ENCODE measurements at regions not wholly inside any gene's neighbourhood (a gene's known extent, or its start where the extent isn't known, plus 50 kb on each side); places are given as distances from the start of the nearest gene placed in this dataset.
A peak's percentile ranks its signal among the peaks of the same experiment; 100 is the strongest.
"Not testable (repeated sequence)": the region's sequence is repeated elsewhere in the genome, so short reads cannot be mapped to it uniquely, and the experiment has no call there.

DNA sequence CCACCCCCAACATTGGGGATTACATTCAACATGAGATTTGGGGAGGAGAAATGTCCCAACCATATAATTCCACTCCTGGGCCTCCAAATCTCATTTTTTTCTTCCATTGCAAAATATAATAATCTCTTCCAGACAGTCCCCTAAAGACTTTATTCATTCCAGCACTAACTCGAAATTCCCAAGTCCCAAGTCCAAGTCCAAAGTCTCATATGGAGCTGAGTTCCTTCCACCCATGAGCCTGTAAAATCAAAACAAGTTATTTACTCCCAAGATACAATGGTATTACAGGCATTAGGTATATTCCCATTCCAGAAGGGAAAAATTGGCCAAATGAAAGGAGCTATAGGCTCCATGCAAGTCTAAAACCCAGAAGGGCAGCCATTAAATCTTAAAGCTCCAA lies 56.7 kb downstream of the P2RY1 start:
- ATAC-seq (no peak), DNase-seq (no peak)
- H3K9me3 ChIP-seq (ENCODE audit: control insufficient read depth, low read length, poor library complexity, severe bottlenecking), result no peaks in the 10 kb centered on the region
- Mint-ChIP-seq H3K4me3 (no peak overlapping the region), H3K27ac (no peak overlapping the region), H3K36me3 (ENCODE audit: low read depth) (no peaks in the 10 kb centered on the region), H3K4me1 (no peaks in the 10 kb centered on the region), H3K27me3 (no peaks in the 10 kb centered on the region)

DNA sequence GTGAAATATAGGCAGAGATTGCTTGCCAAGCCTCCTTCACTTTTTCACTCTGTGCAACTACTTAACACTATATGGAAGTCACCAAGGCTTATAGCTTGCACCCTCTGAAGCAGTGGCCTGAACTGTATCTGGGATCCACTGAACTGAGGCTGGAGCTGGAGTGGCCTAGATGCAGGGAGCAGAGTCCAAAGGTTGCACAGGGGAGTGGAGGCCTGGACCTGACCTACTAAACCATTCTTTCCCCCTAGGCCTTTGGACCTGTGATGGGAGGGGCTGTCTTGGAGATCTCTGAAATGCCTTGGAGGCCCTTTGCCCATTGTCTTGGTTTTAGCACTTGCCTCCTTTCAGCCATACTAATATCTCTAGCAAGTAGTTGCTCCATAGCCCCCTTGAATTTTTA lies 57.5 kb downstream of the P2RY1 start:
- H3K9me3 ChIP-seq (ENCODE audit: control insufficient read depth, low read length, poor library complexity, severe bottlenecking), result no peaks in the 10 kb centered on the region
- H3K27ac Mint-ChIP-seq, result no peak overlapping the region
- H3K36me3 Mint-ChIP-seq (ENCODE audit: low read depth), result no peaks in the 10 kb centered on the region
- DNase-seq (no peak), ATAC-seq (no peak)
- no peaks in the 10 kb centered on the region for H3K4me1 Mint-ChIP-seq
- H3K27me3 Mint-ChIP-seq, result no peaks in the 10 kb centered on the region
- no peak overlapping the region for H3K4me3 Mint-ChIP-seq

DNA sequence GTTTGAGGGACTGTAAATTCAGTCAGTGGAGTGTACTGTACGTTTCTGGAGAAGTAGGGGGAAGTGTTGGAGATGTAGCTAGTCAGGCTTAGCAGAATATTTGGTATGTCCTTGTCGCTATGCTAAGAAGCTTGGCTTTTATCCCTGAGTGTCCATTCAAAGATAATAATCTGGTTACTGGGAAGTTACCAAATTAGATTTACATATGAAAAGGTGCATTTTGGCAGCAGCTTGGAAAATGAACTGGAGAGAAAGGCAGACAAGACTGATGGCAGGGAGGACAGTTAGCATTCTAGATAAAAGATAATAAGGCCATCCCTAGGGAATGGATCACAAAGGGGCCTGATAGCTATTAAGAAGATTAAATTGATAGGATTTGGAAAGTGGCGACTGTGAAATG lies 58.7 kb downstream of the P2RY1 start:
- Mint-ChIP-seq H3K27ac (no peak overlapping the region), H3K4me1 (no peaks in the 10 kb centered on the region), H3K4me3 (no peak overlapping the region), H3K27me3 (no peaks in the 10 kb centered on the region), H3K36me3 (ENCODE audit: low read depth) (no peaks in the 10 kb centered on the region)
- DNase-seq (no peak), ATAC-seq (no peak)
- no peaks in the 10 kb centered on the region for H3K9me3 ChIP-seq (ENCODE audit: control insufficient read depth, low read length, poor library complexity, severe bottlenecking)

DNA sequence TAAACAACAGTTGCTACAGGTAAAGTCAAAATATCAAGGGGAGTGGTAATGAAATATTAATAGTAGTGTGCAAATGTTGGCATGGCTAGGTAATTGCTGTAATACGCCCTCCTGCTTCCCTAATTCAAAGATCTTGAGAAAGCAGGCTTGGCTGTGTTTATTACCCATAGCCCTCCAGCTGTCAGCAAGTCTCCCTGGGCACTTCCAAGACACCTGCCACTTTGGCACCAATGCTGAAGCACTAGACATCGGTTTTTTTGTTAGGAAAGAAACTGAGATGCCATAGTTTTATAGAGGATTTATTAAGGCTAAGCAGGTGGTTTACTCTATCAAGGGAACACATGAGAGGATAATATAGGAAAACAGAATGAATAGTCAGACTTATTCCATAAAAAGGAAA lies 64.4 kb downstream of the P2RY1 start:
- H3K9me3 ChIP-seq (ENCODE audit: control insufficient read depth, low read length, poor library complexity, severe bottlenecking), result no peaks in the 10 kb centered on the region
- no peaks in the 10 kb centered on the region for H3K27me3 Mint-ChIP-seq
- H3K36me3 Mint-ChIP-seq (ENCODE audit: low read depth), result no peaks in the 10 kb centered on the region
- DNase-seq, result no peak
- no peak for ATAC-seq
- H3K27ac Mint-ChIP-seq, result no peak overlapping the region
- H3K4me1 Mint-ChIP-seq, result no peaks in the 10 kb centered on the region
- no peak overlapping the region for H3K4me3 Mint-ChIP-seq

GRCh38 chr3:152902141-152902669 lies 67.3 kb downstream of the P2RY1 start:
- H3K36me3 Mint-ChIP-seq (ENCODE audit: low read depth), result no peaks in the 10 kb centered on the region
- no peak for ATAC-seq

GRCh38 chr3:152905631-152906030 lies 70.7 kb downstream of the P2RY1 start:
- H3K27me3 Mint-ChIP-seq, result no peaks in the 10 kb centered on the region
- H3K9me3 ChIP-seq (ENCODE audit: control insufficient read depth, low read length, poor library complexity, severe bottlenecking), result no peaks in the 10 kb centered on the region
- H3K27ac Mint-ChIP-seq, result no peak overlapping the region
- ATAC-seq (no peak), DNase-seq (no peak)
- H3K36me3 Mint-ChIP-seq (ENCODE audit: low read depth), result peaks cover 2% of the 10 kb centered on the region
- H3K4me1 Mint-ChIP-seq, result no peaks in the 10 kb centered on the region
- no peak overlapping the region for H3K4me3 Mint-ChIP-seq

More at GRCh38 chr3:152902141-152902669, 67.3 kb downstream of the P2RY1 start:
- Mint-ChIP-seq H3K27me3 (no peaks in the 10 kb centered on the region), H3K4me1 (no peaks in the 10 kb centered on the region), H3K4me3 (no peak overlapping the region), H3K27ac (no peak overlapping the region)
- no peak for DNase-seq
- H3K9me3 ChIP-seq (ENCODE audit: control insufficient read depth, low read length, poor library complexity, severe bottlenecking), result no peaks in the 10 kb centered on the region

DNA sequence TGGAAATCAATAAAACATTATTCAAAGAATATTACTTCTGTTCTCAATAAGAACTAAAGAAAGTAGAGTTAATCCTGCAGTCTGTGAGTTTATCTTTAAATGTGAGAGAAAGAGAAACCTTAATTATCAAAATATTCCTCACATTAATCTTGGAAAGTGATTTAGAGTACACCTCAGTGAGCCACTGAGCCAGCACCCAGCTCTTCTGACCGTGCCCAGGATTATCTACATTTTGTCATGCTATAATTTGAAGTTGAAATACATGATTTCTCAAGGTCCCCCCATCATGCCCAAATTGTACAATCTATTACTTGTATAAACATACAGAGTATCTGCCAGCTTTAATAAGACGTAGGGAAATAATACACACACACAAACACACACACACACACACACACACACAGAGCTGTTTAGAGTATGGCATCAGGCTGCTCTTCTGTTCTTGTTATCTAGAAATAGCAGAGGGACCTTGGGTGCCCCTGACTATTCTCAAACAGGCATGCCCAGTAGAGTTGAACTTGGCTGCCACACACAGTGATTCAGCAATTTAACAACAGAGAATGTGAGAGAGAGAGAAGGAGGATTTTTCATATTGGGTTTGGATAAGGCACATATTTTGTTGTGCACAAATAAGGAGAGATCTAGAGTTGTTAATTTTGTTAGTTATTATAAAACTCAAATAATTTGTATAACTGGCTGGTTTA lies 74.4 kb downstream of the P2RY1 start:
- H3K27ac Mint-ChIP-seq, result no peak overlapping the region
- ATAC-seq (no peak), DNase-seq (no peak)
- H3K36me3 Mint-ChIP-seq (ENCODE audit: low read depth), result peaks cover 2% of the 10 kb centered on the region
- H3K4me3 Mint-ChIP-seq, result no peak overlapping the region
- H3K27me3 Mint-ChIP-seq, result peaks cover 4% of the 10 kb centered on the region
- no peaks in the 10 kb centered on the region for H3K9me3 ChIP-seq (ENCODE audit: control insufficient read depth, low read length, poor library complexity, severe bottlenecking)
- H3K4me1 Mint-ChIP-seq, result no peaks in the 10 kb centered on the region

GRCh38 chr3:152910211-152910610 lies 75.3 kb downstream of the P2RY1 start:
- no peaks in the 10 kb centered on the region for H3K4me1 Mint-ChIP-seq
- ATAC-seq (no peak), DNase-seq (no peak)
- no peak overlapping the region for H3K4me3 Mint-ChIP-seq
- no peaks in the 10 kb centered on the region for H3K9me3 ChIP-seq (ENCODE audit: control insufficient read depth, low read length, poor library complexity, severe bottlenecking)
- no peak overlapping the region for H3K27ac Mint-ChIP-seq
- H3K36me3 Mint-ChIP-seq (ENCODE audit: low read depth), result peaks cover 2% of the 10 kb centered on the region
- H3K27me3 Mint-ChIP-seq, result peaks cover 4% of the 10 kb centered on the region

GRCh38 chr3:152910966-152911365 lies 76.0 kb downstream of the P2RY1 start:
- ATAC-seq, result no peak
- peaks cover 2% of the 10 kb centered on the region for H3K36me3 Mint-ChIP-seq (ENCODE audit: low read depth)
- no peak overlapping the region for H3K27ac Mint-ChIP-seq
- no peaks in the 10 kb centered on the region for H3K9me3 ChIP-seq (ENCODE audit: control insufficient read depth, low read length, poor library complexity, severe bottlenecking)
- no peak for DNase-seq
- no peak overlapping the region for H3K4me3 Mint-ChIP-seq
- H3K27me3 Mint-ChIP-seq, result peaks cover 4% of the 10 kb centered on the region
- H3K4me1 Mint-ChIP-seq, result no peaks in the 10 kb centered on the region

GRCh38 chr3:152914743-152915142 lies 79.8 kb downstream of the P2RY1 start:
- ATAC-seq; H3K27me3 Mint-ChIP-seq; DNase-seq; H3K4me1 Mint-ChIP-seq; H3K9me3 ChIP-seq (ENCODE audit: control insufficient read depth, low read length, poor library complexity, severe bottlenecking); H3K36me3 Mint-ChIP-seq (ENCODE audit: low read depth); H3K27ac Mint-ChIP-seq: not testable (repeated sequence)
- peak overlapping the region; percentile 5 for H3K4me3 Mint-ChIP-seq

DNA sequence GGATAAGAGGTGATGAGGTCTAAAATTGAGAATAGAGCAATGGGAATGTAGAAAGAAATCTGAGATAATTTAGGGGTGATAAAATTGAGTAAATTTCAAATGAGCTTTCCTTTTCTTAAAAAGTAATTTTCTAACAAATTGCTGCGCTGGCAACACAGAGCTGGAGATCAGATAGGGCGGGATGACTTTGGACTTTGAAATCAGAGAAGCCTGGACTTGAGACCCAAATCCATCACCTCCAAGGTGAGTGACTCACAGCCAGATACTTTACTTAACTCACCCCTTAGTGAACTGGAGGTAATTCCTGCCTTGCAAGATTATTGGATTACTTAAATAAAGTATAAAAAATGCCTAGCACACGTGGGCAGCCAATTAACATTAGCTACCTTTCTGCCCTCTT lies 80.8 kb downstream of the P2RY1 start:
- Mint-ChIP-seq H3K4me1 (no peaks in the 10 kb centered on the region), H3K27ac (no peak overlapping the region)
- no peak for ATAC-seq

DNA sequence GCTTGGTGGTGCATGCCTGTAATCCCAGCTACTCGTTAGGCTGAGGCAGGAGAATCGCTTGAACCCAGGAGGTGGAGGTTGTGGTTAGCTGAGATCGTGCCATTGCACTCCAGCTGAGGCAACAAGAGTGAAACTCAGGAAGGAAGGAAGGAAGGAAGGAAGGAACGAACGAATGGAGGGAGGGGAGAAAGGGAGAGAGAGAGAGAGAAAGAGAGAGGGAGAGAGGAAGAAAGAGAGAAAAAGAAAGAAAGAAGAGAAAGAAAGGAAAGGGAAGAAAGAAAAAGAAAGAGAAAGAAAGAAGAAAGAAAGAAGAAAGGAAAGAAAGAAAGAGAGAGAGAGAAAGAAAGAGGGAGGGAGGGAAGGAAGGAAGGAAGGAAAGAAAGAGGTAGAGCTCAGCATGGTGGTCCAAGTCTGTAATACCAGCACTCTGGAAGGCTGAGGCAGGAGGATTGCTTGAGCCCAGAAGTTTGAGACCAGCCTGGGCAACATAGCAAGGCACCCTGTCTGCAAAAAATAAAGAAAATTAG lies 81.9 kb downstream of the P2RY1 start:
- Mint-ChIP-seq H3K4me3 (no peak overlapping the region), H3K4me1 (no peaks in the 10 kb centered on the region), H3K27ac (no peak overlapping the region), H3K27me3 (no peaks in the 10 kb centered on the region), H3K36me3 (ENCODE audit: low read depth) (no peaks in the 10 kb centered on the region)
- no peak for DNase-seq
- no peak for ATAC-seq
- no peaks in the 10 kb centered on the region for H3K9me3 ChIP-seq (ENCODE audit: control insufficient read depth, low read length, poor library complexity, severe bottlenecking)

More for the DNA sequence above, 80.8 kb downstream of the P2RY1 start:
- Mint-ChIP-seq H3K27me3 (peaks cover 4% of the 10 kb centered on the region), H3K4me3 (no peak overlapping the region), H3K36me3 (ENCODE audit: low read depth) (no peaks in the 10 kb centered on the region)
- no peaks in the 10 kb centered on the region for H3K9me3 ChIP-seq (ENCODE audit: control insufficient read depth, low read length, poor library complexity, severe bottlenecking)
- no peak for DNase-seq

GRCh38 chr3:152921351-152921750 lies 86.4 kb downstream of the P2RY1 start:
- H3K9me3 ChIP-seq (ENCODE audit: control insufficient read depth, low read length, poor library complexity, severe bottlenecking), result no peaks in the 10 kb centered on the region
- no peak overlapping the region for H3K4me3 Mint-ChIP-seq
- H3K36me3 Mint-ChIP-seq (ENCODE audit: low read depth), result no peaks in the 10 kb centered on the region
- ATAC-seq (no peak), DNase-seq (no peak)
- peaks cover 5% of the 10 kb centered on the region for H3K27me3 Mint-ChIP-seq
- H3K4me1 Mint-ChIP-seq, result no peaks in the 10 kb centered on the region
- H3K27ac Mint-ChIP-seq, result no peak overlapping the region

GRCh38 chr3:152922554-152922953 lies 87.6 kb downstream of the P2RY1 start:
- DNase-seq (no peak), ATAC-seq (no peak)
- no peak overlapping the region for H3K27ac Mint-ChIP-seq
- H3K27me3 Mint-ChIP-seq, result peaks cover 5% of the 10 kb centered on the region
- no peaks in the 10 kb centered on the region for H3K4me1 Mint-ChIP-seq
- H3K4me3 Mint-ChIP-seq, result no peak overlapping the region
- H3K9me3 ChIP-seq (ENCODE audit: control insufficient read depth, low read length, poor library complexity, severe bottlenecking), result no peaks in the 10 kb centered on the region
- no peaks in the 10 kb centered on the region for H3K36me3 Mint-ChIP-seq (ENCODE audit: low read depth)
